GM12865 (cell line): ENCODE measurements at regions not wholly inside any gene's neighbourhood (a gene's known extent, or its start where the extent isn't known, plus 50 kb on each side); places are given as distances from the start of the nearest gene placed in this dataset.

Source experiments
- DNase-seq: peaks from one replicate; pipeline ENCODE4 v3.0.0; 2010; ENCODE audit warnings: low read depth
- H3K4me3 ChIP-seq: 2 replicates; pipeline ENCODE4 v1.5.1; 2011; ENCODE audit warnings: mild to moderate bottlenecking, low read depth, low read length, control low read depth
- TF ChIP-seq, protein P1 (sequence below): IDR thresholded peaks from 2 replicates; pipeline ENCODE4 v1.5.1; 2011; ENCODE audit warnings: low read length, control low read depth, low read depth, inconsistent platforms; ENCODE audit not compliant: insufficient read depth; ENCODE audit errors: missing control alignments

DNA sequence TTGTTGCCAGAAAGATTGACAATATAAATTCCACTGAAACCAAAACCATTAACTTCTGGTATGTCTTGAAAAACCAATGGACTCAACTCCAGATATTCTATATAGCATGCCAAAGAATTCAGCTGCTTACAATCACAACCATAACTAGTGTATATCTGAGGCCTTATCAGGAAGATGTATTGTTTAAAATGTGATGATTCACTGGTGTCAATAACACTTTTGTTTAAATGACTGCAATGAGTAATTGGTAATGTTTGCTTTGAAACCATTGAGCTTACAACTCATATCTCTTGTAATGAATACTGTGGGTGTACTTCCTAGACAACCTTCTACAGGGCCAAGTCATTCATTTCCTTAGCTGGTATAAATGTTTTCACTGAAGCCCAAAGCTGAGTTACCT is 727.9 kb upstream of the KCND2 start:
- no peak for DNase-seq
- no peak overlapping the region for H3K4me3 ChIP-seq
- TF ChIP-seq, protein P1, sequence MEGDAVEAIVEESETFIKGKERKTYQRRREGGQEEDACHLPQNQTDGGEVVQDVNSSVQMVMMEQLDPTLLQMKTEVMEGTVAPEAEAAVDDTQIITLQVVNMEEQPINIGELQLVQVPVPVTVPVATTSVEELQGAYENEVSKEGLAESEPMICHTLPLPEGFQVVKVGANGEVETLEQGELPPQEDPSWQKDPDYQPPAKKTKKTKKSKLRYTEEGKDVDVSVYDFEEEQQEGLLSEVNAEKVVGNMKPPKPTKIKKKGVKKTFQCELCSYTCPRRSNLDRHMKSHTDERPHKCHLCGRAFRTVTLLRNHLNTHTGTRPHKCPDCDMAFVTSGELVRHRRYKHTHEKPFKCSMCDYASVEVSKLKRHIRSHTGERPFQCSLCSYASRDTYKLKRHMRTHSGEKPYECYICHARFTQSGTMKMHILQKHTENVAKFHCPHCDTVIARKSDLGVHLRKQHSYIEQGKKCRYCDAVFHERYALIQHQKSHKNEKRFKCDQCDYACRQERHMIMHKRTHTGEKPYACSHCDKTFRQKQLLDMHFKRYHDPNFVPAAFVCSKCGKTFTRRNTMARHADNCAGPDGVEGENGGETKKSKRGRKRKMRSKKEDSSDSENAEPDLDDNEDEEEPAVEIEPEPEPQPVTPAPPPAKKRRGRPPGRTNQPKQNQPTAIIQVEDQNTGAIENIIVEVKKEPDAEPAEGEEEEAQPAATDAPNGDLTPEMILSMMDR = no peak

DNA sequence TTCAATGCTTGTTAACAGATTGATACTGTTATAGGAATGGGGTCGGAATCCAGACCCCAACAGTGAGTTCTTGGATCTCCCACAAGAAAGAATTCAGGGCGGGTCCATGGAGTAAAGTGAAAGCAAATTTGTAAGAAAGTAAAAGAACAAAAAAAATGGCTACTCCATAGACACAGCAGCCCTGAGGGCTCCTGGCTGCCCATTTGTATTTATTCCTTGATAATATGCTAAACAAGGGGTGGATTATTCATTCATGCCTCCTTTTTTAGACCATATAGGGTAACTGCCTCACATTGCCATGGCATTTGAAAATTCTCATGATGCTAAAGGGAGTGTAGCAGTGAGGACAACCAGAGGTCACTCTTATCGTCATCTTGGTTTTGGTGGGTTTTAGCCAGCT is 717.2 kb upstream of the KCND2 start:
- TF ChIP-seq, protein P1 = no peak
- no peak overlapping the region for H3K4me3 ChIP-seq
- DNase-seq = no peak

DNA sequence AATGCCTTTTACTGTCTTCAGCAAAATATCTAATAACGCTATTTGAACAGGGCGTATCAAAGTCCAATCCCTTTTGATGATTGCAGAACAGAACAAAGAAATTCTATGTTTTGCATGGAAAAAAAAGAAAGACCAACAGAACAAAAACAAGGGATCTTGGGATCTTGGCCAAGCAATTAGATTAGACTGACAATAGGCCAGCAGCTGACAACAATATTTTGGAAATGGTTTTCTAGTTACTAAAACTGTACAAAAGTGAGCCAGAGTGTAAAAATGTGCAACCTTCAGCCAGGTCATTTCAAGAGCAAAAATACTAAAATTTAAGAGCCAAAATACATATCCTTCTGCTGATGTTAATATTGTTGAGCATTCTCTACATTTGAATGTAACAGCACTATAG is 716.5 kb upstream of the KCND2 start:
- TF ChIP-seq, protein P1 = no peak
- no peak overlapping the region for H3K4me3 ChIP-seq
- no peak for DNase-seq

DNA sequence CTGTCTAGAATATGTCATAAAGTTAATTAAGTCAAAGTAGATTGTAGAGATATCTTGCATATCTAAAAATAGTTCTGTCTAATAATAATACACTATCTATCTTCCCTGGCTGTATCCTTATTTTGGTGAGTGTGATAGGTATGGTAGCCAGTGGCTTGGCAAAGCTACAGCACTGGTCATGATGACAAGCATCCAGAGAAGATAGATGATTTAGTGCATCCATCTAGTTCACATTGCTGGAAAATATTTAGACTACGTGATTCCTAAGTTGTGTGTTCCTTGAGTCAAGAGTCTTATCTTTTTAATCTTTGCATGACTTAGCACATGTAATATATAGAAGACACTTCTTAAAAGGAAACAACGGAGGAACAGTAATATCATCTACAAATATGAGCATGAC is 711.2 kb upstream of the KCND2 start:
- TF ChIP-seq, protein P1 = no peak
- H3K4me3 ChIP-seq = no peak overlapping the region
- DNase-seq = no peak

DNA sequence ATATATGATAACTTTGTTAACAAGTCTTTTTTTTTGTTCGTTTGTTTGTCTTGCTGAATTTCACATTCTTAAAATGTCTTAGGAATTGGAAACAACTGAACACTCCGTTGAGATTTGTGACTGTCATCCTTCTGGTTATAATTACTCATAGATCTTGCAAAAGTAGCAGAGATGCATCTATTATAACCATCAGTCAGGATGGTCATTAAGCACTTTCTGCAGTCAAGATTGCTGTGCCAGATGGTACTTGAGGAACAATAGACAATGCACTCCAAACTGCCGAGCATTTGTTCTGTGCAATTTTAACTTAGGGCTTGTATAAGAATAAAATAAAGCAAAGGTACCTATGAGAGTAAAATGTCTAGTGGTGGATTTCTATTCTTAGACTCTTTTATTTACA is 710.1 kb upstream of the KCND2 start:
- TF ChIP-seq, protein P1 = no peak
- DNase-seq = no peak
- H3K4me3 ChIP-seq = no peak overlapping the region

DNA sequence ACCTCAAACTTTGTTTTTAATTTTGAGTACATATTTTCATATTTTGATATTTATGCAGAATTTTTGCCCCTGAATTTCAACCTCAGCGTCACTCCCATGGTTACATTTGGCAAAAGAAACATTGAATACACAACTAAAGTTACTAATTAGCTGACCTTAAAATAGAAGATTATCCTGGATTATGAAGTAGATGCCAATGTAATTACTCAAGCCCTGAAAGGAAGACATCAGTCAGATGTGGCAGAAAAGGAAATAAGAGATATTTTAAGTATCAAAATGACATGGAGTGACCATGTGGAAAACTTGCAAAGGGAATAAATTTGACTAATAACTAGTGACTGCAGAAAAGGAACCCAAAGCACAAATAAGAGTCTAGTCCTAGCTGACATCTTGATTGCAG is 701.3 kb upstream of the KCND2 start:
- TF ChIP-seq, protein P1 = no peak
- no peak overlapping the region for H3K4me3 ChIP-seq
- no peak for DNase-seq

DNA sequence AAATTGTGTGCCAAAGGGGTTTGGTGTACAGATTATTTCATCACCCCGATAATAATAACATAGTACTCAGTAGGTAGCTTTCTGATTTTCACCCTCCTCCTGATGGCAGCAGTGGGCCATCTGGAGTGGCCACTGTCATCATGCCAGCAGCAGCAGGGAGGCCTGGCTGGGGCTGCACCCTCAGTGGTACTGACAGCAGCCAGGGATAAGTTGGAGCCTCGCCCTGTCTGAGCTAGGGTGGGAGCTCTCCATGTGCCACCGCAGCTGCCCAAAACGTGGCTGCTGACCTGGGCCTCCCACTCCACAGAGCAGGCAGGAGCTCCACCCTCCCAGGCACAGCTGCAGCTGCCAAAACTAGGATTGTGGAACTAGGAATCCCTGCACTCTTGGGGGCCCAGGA is 700.8 kb upstream of the KCND2 start:
- no peak overlapping the region for H3K4me3 ChIP-seq
- TF ChIP-seq, protein P1 = no peak
- no peak for DNase-seq
